HG03565 (cell line): ENCODE measurements at regions not wholly inside any gene's neighbourhood (a gene's known extent, or its start where the extent isn't known, plus 50 kb on each side); places are given as distances from the start of the nearest gene placed in this dataset.

Experiments
- ATAC-seq: cut with Tn5 transposase; IDR thresholded peaks from one replicate; pipeline ENCODE4 v1.9.1; 2021; ENCODE audit warnings: mild to moderate bottlenecking, moderate library complexity; ENCODE audit not compliant: unreplicated experiment

DNA sequence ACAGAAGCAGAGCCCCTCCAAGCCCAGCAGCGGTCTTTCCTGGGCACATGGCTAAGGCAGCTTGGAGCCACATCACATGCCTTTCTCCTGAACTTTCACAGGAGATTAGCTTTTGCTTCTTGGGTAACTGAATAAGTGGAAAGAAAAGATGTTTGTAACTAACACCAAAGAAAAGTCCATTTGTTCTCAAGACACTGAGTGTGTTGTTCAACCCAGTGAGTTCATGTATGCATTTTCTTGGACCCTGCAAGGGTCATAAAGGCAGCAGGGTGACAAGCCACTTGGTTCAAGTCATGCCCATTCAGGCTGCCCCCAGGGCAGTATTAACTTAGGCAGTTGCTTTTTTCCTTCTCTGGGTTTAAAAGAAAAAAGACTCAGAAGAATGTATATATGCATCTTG lies 203.4 kb downstream of the FAM76B start:
- no peak for ATAC-seq

DNA sequence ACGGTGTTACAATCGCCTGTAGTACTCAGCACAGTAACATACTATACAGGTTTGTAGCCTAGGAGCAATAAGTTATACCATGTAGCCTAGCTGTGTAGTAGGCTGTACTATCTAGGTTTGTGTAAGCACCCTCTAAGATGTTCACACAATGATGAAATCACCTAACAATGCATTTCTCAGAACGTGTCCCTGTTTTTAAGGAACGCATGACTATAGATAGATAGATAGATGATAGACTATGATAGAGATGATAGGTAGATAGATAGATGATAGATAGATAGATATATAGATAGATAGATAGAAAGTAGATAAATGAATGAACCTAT lies 203.9 kb downstream of the FAM76B start:
- ATAC-seq = no peak

DNA sequence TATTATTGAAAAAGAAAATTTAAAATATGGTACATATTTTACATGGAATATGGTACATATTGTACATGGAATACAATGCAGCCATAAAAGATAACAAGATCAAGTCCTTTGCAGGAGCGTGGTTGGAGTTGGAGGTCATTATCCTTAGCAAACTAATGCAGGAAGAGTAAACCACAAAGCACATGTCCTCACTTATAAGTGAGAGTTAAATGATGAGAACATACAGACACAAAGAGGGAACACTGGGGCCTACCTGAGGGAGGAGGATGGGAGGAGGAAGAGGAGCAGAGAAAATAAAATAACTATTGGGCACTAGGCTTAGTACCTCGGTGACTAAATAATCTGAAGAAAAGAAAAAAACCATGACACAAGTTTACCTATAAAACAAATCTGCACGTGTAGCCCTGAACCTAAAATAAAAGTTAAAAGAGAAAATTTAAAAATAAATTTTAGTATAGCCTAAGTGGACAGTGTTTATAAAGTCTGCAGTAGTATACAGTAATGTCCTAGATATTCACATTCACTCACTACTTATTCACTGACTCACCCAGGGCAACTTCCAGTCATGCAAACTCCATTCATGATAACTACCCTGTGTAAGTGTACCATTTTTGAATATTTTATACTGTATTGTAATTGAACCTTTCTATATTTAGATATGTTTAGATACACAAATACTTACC lies 204.4 kb downstream of the FAM76B start:
- no peak for ATAC-seq

DNA sequence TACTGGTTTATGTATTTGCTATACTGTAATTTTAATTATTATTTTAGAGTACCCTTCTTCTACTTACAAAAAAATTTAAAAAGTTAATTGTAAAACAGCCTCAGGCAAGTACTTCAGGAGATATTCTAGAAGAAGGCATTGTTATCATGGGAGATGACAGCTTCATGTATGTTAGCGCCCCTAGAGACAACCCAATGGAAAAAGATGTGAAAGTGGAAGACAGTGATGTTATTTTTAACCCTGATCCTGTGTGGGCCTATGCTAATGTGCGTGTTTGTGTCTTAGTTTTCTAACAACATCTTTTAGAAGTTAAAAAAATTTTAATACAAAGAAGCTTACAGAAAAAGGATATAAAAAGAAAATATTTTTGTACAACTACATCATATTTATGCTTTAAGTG lies 205.0 kb downstream of the FAM76B start:
- ATAC-seq = peak; percentile 66

DNA sequence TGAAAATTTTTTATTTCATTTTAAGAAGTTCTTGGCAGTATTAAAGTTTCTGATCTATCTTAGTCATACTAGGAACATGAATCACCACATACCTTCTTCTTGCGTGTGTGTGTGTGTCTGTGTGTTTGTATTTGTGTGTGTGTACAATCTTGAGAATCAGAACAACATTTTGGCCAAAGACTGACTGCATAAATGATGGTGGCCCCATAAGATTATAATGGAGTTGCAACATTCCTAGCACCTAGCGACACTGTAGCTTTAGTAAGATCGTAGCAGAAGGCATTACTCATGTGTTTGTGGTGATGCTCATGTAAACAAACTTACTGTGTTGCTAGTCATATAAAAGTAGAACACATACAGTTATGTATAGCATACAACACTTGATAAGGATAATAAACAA lies 205.4 kb downstream of the FAM76B start:
- ATAC-seq = no peak

DNA sequence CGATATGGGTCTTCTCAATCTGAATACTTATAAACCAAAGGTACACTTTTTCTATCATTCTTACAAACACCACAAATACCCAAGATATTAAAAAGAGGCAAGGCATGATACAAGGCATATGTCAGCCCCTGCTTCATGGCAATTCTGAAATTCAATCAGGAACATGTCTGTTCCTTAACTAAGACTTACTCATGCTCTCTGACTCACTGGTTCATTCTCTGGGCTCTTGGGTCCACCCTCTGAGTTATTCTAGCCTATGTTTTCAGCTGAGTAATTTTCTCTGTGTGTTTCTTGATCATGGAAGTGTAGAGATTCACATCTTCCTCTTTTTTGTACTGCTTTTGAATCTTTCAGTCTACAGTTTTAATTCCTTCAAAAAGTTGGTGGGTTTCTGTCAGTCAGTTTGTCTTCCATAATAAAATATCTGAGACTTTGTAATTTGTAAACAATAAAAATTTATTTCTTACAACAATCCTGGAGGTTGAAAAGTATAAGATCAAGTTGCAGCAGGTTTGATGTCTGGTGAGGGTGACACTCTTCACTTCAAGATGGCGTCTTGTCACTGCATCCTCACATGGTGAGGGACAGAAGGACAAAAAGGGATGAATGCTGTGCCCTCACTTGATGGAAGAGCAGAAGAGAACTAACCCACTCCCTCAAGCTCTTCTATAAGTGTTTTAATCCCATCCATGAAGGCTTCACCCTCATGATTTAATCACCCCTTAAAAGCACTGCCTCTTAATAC lies 211.7 kb downstream of the FAM76B start:
- ATAC-seq = peak; percentile 57

DNA sequence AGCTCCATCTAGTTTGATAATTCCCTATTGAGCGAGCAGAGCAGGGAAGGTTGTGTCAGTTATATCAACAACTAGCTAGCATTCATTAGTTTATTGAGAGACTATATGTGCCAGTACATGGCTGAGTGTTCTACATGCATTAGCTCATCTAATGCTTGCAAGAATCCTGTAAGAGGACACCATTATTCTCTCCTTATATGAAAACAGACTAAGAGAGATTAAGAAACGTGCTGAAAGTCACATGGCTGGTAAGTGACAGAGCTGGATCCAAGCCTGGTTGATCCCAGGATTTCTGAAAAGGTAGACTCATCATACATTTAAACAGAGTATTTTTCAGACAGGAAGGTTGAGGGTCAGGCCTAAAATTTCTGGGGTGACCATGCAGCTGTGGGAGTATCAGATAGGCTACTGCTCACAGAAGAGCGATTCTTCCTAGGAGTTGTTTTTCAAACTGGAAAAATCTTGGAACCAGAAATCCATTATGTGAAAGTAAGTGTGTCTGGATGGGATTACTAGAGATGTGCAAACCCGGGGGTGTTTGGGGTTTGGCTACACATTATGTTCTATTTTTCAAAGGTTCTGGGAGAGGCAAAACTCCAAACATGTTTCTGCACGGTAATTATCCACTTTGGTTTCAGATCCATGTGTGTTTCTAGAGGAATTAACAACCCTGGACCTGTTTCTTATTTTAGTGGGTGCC lies 213.3 kb downstream of the FAM76B start:
- no peak for ATAC-seq

DNA sequence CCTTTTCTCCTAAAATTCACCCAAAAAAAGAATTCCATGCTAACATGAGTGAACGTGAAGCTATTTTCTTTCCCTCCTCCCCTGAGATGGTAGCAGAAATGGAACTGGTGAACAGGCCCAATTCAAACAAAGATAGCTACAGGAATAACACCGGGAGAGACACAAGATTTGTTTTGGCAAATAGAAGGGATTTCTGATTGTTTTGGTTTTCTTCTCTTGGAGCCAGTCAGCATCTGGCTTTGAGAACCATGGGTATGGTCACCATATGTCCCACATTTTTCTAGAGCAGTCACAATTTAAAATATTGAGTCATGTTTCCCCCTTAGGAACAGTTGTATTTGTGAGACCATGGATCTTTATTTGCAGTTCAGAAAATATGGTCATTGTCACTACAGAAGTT lies 214.1 kb downstream of the FAM76B start:
- no peak for ATAC-seq

DNA sequence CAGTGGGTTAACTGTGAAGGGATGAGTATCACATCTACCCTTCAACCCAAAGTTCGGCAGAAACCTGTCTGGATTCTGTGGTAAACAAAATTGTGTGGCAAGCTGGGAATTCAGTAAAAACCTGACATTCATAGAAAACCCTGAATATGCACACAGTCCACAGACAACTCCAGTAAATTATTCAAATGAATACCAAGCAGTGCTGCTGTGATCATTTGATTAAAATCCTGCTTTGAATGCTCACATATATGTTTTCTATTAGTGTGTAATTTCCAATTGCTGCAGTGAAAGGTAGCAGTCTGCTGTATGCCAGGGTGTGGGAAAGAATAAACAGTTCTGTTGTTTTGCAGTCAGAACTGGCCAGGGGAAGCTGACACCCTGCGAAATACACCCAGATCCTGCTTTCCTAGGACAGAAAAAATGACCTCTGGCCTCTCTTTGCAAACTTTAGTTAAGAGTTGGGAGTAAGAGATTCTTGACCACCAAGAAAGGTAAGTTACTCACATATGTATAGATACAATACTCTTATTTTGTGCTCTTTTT lies 217.8 kb downstream of the FAM76B start:
- ATAC-seq = no peak

DNA sequence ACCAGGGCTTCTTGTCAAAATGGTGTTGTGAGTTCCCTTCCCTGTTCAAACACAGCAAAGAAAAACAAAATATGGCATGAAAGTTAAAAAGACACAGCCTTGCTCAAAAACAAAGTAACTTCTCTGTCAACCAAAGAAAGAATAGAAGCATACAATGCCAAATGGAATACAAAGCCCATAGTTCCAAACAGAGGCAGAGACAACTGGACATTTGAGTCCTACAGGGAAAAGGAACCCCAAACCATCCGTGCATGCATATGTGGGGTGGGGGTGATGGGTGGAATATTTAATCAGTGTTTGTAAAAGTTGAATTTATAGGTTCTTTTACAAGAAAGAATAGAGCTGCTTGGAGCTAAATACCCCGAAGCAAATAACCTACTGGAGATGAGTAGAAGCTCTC lies 218.7 kb downstream of the FAM76B start:
- ATAC-seq = no peak

DNA sequence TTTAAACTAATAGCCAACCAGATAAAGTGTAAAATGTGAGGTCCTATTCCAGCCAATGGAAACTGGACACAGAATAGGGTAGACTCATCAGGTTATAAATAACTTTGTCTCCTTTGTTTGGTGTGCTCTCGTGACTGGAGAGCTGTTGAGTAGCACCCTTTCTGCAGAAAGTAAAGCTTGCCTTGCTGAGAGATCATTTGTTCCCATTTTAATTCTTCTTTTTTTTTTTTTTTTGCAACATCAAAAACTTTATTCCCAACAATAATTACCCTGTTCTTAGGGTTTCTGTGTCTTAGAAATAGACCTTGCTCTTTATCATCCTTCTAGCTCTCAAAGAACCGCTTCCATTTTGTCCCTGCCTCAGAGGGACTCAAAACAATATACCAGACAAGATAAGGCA lies 220.4 kb downstream of the FAM76B start:
- ATAC-seq = no peak

DNA sequence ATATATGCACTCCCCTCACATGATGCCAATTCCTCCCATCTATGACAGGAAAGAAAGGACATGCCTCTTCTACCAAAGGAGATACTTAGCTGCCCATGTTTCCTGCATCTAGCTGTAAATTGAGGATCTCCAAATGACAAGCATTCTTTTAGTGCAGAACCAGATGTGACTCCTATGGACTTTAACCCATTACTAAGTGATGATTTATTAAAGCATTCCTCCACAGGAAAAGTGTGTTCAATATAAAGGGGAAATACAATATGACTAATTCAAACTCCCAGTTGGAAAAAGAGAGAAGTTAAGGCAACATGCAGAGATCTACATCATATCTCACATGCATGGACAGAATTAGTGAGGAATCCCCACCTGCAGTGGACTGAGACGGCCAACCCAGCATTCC lies 221.3 kb downstream of the FAM76B start:
- no peak for ATAC-seq

DNA sequence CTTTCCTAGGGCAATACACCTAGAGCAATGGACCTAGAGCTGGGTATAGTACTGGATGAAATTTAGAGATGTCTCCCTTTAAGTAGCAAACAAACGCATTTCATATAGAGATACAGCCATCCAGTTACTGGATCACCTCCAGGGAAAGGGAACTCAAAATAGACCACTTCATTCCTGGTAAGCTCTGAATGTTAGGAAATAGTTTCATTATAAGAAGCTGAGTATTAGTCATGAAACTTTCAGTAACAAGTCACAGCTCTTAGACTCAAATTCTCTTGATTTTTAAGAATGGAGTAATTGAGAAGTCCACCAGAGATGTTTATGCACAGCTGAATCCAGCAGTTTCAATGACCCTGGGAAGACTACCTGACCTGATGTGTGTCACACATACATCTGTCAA lies 221.9 kb downstream of the FAM76B start:
- ATAC-seq = no peak

DNA sequence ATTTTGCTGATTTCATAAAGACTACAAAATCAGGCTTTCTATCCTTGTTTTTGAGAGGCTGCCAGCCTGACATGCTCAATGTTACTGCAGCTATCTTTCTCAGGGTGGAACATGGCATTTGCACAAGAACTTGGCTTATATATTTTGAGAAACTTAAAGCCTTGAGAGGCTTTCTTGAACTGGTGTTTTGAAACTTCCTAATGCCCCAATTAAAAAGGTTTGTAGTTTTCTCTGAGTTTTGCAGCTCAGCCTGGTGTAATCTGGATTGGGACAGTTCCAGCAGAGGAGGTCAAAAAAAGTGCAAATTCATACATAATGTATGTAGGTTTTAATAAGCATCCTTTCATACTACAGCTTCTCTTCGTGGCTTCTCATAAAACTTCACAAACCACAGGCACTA lies 223.4 kb downstream of the FAM76B start:
- ATAC-seq = no peak

DNA sequence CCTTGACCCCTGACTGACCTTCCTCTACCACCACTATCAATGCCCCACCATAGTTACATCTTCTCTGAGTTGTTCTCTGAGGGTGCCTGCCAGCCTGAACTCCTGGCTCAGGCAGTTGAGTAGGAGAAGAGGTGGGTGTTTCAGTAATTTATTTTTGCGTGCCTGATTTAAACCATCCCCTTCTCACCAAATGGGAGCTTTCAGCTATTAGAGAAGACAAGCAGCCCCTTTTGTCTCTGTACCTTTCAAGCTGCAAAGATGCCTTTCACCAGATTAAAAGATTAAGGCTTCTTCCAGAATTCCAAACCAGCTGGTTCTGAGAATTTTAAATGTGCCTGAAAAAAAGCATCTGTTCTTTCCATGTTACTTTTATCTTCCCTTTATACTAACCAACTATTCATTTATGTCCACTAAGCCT lies 223.8 kb downstream of the FAM76B start:
- no peak for ATAC-seq

DNA sequence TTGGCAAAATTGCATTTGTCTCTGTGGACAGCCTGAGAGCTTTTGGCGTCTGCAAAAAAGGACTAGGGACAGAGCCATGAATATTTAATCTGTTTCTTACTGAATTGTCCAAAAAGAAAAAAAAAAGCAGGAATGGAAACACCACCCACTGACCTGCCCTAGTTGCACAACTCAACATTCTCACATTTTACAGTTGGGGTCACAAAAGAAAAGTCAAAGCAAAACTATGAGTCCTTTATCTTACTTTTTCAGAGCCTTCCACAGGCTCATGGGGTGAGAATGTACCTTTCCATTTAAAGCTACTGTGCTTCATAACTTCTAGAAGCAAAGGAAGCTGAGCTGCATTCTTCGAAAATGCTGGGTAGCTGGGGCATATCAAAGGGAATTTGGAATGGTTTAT lies 225.7 kb downstream of the FAM76B start:
- no peak for ATAC-seq

DNA sequence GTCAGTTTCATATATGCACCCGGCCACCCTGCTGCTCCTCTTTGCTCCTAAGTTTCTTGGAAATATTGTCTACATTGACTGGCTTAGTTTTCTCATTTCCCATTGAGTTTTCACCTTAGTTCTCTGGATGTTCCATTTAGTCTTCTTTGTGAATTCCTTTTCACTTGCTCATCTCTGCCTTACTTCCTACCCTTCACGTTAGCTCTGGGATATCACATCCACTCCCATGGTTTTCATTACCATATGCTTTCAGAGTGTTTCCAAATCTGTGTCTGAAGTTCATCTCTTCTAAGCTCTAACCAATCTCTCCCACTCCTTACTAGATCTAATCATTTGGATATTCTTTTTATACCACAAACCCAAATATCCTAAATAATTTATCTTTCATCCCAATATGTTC lies 226.4 kb downstream of the FAM76B start:
- no peak for ATAC-seq

DNA sequence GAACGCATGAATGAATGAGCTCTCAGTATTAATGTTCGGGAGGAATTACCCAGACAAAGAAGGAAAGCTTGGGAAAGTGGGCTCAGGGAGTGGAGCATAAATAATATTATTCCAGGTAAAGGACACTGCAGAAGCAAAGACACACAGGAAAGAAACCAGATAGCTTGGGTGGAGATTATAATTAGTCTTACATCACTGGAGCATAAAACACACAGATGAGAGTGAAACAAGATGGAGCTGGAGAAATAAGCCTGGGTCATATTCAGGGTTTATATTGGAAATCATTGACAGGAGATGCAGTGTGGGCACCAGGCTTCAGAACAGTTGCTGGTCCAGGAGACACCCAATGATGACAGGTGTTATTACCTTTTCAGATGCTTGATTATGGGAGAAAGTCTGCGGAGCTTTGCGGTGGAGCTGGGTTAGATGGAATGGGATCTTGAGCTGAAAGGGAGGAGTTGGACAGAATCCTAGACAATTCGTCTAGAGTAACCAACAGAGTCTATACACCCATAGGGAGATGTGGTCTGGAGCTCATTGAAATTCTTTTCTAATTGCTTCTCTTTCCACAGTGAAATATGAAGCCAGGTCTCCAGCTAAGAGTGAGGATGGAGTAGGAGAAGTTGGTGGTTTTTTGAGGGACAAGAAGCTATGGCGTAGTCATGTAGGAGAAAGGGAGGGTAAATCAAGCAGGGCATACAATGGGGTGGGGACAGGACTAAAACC lies 227.2 kb downstream of the FAM76B start:
- no peak for ATAC-seq

DNA sequence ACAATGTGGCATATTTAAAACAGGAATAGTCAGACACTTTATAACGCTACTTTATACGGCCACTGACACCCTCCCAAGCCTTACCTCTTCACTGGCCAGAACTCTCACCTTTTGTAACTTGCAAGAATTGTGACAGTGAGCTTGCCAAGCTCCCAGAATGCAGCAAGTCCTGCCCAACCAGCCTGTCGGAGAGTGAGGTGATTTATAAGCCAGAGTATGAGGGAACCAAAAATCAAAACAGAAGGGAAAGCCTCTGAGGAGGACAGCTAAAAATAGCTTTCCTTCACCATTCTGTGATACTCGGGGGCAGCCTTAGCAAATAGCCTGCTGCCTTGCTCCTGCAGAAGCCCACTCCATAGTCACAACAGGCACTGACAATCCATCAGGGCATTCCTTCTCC lies 229.7 kb downstream of the FAM76B start:
- ATAC-seq = no peak

DNA sequence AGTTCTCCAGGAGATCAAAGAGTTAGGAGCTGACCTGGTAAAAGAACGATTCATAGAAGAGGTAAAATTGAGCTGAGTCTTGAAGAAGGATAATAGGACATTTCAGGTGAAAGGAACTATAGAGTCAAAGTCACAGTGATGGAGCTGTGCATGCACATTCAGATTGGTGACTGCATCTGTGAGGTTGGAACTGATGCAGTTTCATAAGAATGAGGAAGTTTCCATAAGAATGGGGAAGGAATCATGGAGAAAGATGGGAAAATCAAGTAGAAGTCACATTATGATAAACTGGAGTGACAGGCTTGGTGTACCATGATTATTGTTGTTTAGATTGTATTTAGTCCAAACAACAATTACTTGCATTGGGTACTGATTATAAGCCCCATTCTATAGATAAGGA lies 232.2 kb downstream of the FAM76B start:
- ATAC-seq = no peak
